Activated naive CD4-positive, alpha-beta T cell treated with anti-CD3 and anti-CD28 coated beads, Interleukin-2, amount 50 U/mL, for 24 hours (primary cell): ENCODE measurements at regions not wholly inside any gene's neighbourhood (a gene's known extent, or its start where the extent isn't known, plus 50 kb on each side); places are given as distances from the start of the nearest gene placed in this dataset.
A peak's percentile ranks its signal among the peaks of the same experiment; 100 is the strongest.

Experiments
- H3K27ac Mint-ChIP-seq: one replicate; pipeline ENCODE4 v1.8.0; 2021; ENCODE audit warnings: mild to moderate bottlenecking, mixed read lengths
- H3K27me3 Mint-ChIP-seq: one replicate; pipeline ENCODE4 v1.8.0; 2021; ENCODE audit warnings: mixed read lengths
- H3K36me3 Mint-ChIP-seq: one replicate; pipeline ENCODE4 v1.8.0; 2021; ENCODE audit warnings: mixed read lengths
- H3K4me1 Mint-ChIP-seq: one replicate; pipeline ENCODE4 v1.8.0; 2021; ENCODE audit warnings: mixed read lengths
- H3K4me3 Mint-ChIP-seq: one replicate; pipeline ENCODE4 v1.8.0; 2021; ENCODE audit warnings: mild to moderate bottlenecking, mixed read lengths
- H3K9me3 Mint-ChIP-seq: one replicate; pipeline ENCODE4 v1.8.0; 2021; ENCODE audit warnings: mixed read lengths

GRCh38 chr18:61989138-61989537 is 96.3 kb upstream of the RNF152 start:
- no peak overlapping the region for H3K27ac Mint-ChIP-seq
- no peak overlapping the region for H3K4me3 Mint-ChIP-seq
- no peaks in the 10 kb centered on the region for H3K9me3 Mint-ChIP-seq
- no peaks in the 10 kb centered on the region for H3K36me3 Mint-ChIP-seq
- no peaks in the 10 kb centered on the region for H3K27me3 Mint-ChIP-seq
- H3K4me1 Mint-ChIP-seq, result no peaks in the 10 kb centered on the region

DNA sequence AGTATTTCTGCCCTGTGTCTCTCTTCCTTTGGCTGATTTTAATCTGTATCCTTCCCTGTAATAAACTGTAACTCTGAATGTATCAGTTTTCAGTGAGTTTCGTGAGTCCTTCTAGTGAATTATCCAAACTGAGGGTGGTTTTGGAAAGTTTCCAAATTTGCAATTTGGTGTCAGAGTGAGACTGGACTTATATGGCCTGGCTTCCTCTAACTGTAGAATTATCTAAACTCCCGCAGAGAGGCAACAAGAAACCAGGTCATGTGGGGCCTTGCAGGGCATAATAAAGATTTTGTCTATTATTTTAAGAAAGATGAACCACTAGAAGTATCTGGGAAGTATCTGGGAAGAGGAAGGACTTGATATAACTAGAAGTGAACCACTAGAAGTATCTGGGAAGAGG is 95.3 kb upstream of the RNF152 start:
- H3K36me3 Mint-ChIP-seq, result no peaks in the 10 kb centered on the region
- no peak overlapping the region for H3K4me3 Mint-ChIP-seq
- no peaks in the 10 kb centered on the region for H3K4me1 Mint-ChIP-seq
- H3K27me3 Mint-ChIP-seq, result no peaks in the 10 kb centered on the region
- no peaks in the 10 kb centered on the region for H3K9me3 Mint-ChIP-seq
- no peak overlapping the region for H3K27ac Mint-ChIP-seq

GRCh38 chr18:61985681-61986080 is 92.9 kb upstream of the RNF152 start:
- H3K27me3 Mint-ChIP-seq, result no peaks in the 10 kb centered on the region
- no peaks in the 10 kb centered on the region for H3K9me3 Mint-ChIP-seq

GRCh38 chr18:61984349-61984748 is 91.5 kb upstream of the RNF152 start:
- H3K36me3 Mint-ChIP-seq, result no peaks in the 10 kb centered on the region
- no peak overlapping the region for H3K27ac Mint-ChIP-seq
- H3K9me3 Mint-ChIP-seq, result no peaks in the 10 kb centered on the region
- H3K4me1 Mint-ChIP-seq, result no peaks in the 10 kb centered on the region
- no peak overlapping the region for H3K4me3 Mint-ChIP-seq
- H3K27me3 Mint-ChIP-seq, result no peaks in the 10 kb centered on the region

More at GRCh38 chr18:61985681-61986080, 92.9 kb upstream of the RNF152 start:
- no peaks in the 10 kb centered on the region for H3K4me1 Mint-ChIP-seq
- no peak overlapping the region for H3K4me3 Mint-ChIP-seq
- H3K27ac Mint-ChIP-seq, result no peak overlapping the region
- H3K36me3 Mint-ChIP-seq, result no peaks in the 10 kb centered on the region

GRCh38 chr18:61982475-61982874 is 89.7 kb upstream of the RNF152 start:
- Mint-ChIP-seq H3K27ac (no peak overlapping the region), H3K4me1 (peaks cover 4% of the 10 kb centered on the region), H3K9me3 (no peaks in the 10 kb centered on the region), H3K36me3 (no peaks in the 10 kb centered on the region), H3K27me3 (no peaks in the 10 kb centered on the region), H3K4me3 (no peak overlapping the region)

DNA sequence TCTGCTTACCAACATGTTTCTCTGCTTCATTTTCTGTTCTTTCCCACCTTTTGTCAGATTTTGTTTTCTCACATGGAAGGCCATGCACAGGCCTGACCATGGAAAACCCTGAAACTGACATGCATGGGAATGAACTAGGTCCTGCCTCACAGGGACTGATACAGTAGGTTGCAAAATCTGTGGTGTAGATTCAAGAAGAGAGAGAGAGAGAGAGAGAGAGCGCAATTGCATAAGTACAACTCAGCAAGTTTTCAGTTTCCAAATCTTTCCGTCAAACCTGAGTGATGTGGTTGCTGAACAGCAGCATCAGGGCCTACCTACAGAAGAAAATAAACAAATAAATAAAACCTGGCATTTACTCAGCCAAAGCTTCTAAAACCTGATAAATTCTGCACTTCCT is 87.5 kb upstream of the RNF152 start:
- Mint-ChIP-seq H3K27ac (no peak overlapping the region), H3K4me1 (peaks cover 16% of the 10 kb centered on the region), H3K9me3 (no peaks in the 10 kb centered on the region), H3K4me3 (no peak overlapping the region), H3K27me3 (no peaks in the 10 kb centered on the region), H3K36me3 (no peaks in the 10 kb centered on the region)

GRCh38 chr18:61975526-61976326 is 82.9 kb upstream of the RNF152 start:
- peak overlapping the region; percentile 84 for H3K27ac Mint-ChIP-seq
- H3K27me3 Mint-ChIP-seq, result no peaks in the 10 kb centered on the region
- H3K4me1 Mint-ChIP-seq, result peaks cover 20% of the 10 kb centered on the region
- no peak overlapping the region for H3K4me3 Mint-ChIP-seq
- H3K9me3 Mint-ChIP-seq, result no peaks in the 10 kb centered on the region
- no peaks in the 10 kb centered on the region for H3K36me3 Mint-ChIP-seq

- no peak overlapping the region for H3K27ac Mint-ChIP-seq
- H3K36me3 Mint-ChIP-seq, result no peaks in the 10 kb centered on the region
- H3K4me3 Mint-ChIP-seq, result no peak overlapping the region
- no peaks in the 10 kb centered on the region for H3K27me3 Mint-ChIP-seq
- H3K4me1 Mint-ChIP-seq, result peaks cover 20% of the 10 kb centered on the region
- H3K9me3 Mint-ChIP-seq, result no peaks in the 10 kb centered on the region
Observed at GRCh38 chr18:61973273-61974115, 80.7 kb upstream of the RNF152 start.

DNA sequence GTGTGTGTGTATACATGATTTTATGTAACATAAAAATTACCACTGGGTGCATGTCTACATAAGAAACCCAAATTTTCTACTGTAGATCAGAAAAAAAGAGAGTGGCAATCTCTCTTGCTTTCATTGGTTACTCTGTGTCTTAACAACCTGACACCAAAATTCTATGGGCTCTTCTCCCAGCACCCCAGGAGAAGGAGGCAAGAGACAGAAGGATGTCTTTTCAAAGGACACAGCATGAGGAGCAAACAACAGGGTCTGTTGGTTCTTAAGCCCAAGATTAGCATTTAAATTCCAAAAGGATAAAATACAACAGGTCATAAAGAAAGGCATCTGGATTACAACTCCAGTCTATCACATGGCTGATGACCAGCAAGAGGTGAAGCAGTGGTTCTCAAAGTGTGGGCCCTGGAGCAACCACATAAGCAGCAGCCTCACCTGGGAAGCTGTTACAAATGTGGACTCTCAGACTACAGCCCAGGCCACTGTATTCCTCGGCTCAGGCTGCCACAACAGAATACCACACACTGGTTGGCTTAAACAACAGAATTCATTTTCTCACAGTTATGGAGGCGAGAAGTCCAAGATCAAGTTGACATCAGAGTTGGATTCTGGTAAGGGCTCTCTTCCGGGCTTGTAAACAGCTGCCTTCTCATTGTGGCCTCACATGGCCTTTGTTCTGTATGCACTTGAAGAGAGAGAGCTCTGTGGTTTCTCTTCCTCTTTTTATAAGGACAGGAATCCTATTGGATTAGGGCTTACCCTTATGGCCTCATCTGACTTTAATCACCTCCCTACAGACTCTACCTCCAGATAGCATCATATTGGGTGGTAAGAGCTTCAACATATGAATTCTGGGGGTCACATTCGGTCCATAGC is 79.8 kb upstream of the RNF152 start:
- no peak overlapping the region for H3K4me3 Mint-ChIP-seq
- H3K4me1 Mint-ChIP-seq, result peaks cover 17% of the 10 kb centered on the region
- no peaks in the 10 kb centered on the region for H3K36me3 Mint-ChIP-seq
- no peak overlapping the region for H3K27ac Mint-ChIP-seq
- H3K27me3 Mint-ChIP-seq, result no peaks in the 10 kb centered on the region
- no peaks in the 10 kb centered on the region for H3K9me3 Mint-ChIP-seq

DNA sequence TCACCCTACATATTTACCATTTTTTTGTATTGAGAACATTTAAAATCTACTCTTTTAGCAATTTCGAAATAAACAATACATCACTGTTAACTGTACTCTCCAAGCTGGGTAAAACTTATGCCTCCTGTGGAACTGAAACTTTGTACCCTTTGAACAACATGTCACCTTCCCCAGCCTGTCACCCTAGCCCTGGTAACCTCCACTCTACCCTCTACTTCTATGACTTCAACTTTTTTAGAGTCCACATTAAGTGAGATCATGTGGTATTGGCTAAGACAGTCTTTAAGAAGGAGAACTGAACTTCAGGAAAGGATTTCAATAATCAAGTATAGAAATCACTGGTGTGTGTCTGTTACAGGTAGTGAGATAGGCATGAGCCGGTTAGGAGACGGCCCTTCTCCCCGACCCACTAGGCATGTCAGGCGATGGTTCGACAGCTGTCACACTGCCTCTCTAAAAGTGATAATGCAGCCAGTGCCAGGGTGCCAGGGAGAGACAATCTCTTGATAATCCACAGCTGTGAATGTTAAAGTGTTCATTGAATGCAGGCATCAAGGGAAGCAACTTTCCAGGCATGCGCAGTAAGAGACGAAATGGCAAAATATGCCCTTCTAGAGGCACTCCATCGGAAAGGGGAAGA is 74.6 kb upstream of the RNF152 start:
- H3K9me3 Mint-ChIP-seq, result no peaks in the 10 kb centered on the region
- no peaks in the 10 kb centered on the region for H3K4me1 Mint-ChIP-seq
- no peak overlapping the region for H3K27ac Mint-ChIP-seq
- H3K36me3 Mint-ChIP-seq, result no peaks in the 10 kb centered on the region
- no peaks in the 10 kb centered on the region for H3K27me3 Mint-ChIP-seq
- no peak overlapping the region for H3K4me3 Mint-ChIP-seq

- Mint-ChIP-seq H3K4me3 (no peak overlapping the region), H3K4me1 (no peaks in the 10 kb centered on the region), H3K27ac (no peak overlapping the region), H3K27me3 (no peaks in the 10 kb centered on the region), H3K9me3 (no peaks in the 10 kb centered on the region), H3K36me3 (no peaks in the 10 kb centered on the region)
Observed at GRCh38 chr18:61965311-61965710, 72.5 kb upstream of the RNF152 start.

- H3K4me1 Mint-ChIP-seq, result no peaks in the 10 kb centered on the region
- no peak overlapping the region for H3K27ac Mint-ChIP-seq
- H3K4me3 Mint-ChIP-seq, result no peak overlapping the region
- H3K36me3 Mint-ChIP-seq, result no peaks in the 10 kb centered on the region
- H3K27me3 Mint-ChIP-seq, result no peaks in the 10 kb centered on the region
- H3K9me3 Mint-ChIP-seq, result no peaks in the 10 kb centered on the region
Observed at GRCh38 chr18:61964616-61965015, 71.8 kb upstream of the RNF152 start.

DNA sequence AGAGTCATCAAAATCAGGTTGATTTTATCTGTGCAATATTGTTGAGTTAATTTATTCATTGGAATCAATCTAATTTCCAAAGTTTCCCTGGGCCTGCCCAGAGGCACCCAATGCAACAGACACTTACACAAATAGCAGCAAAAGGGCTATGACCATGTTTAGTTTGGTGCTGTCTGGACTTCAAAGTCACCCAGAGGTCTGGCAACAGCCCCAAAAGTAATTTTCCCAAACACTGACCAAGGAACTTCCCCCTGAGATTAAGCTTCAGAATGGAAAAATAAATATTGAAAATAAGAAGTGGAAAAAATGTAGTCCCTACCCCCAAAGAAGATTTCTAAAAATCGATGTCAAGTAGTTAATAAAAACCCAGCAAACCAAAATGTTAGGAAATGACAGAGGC is 70.9 kb upstream of the RNF152 start:
- H3K27ac Mint-ChIP-seq, result no peak overlapping the region

DNA sequence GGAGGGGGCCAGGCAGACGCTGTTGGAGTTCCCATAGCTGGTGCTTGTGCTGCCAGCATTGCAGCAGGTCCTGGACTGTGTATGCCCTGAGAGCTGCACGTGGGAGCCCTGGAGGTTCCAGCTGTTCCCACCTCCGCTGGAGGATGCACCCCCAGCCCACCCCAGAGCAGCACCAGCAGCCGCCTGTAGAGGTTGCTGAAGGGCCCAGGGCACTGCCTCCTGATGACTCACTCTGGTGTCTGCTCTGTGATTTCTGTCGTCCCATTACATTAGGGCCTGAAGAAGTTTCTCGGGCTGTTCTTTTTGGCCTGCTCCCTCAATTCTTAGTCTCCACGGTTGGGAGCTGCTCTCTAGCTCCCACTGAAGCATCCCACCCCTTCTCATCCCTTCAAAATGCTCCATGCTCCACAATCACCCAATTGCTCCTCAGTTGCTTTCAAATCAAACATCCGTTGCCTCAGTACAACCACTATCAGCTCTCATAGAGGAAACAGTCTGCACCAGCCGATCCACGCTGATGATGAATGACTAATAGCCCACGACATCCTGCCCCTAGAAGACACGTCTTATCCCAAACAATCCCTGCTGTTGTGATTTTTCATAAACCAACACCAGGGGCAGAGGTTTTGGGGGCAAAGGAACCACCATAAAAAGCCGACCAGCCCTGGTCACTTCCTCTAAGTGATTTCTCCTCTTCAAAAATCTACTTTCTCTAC is 65.2 kb upstream of the RNF152 start:
- no peaks in the 10 kb centered on the region for H3K4me1 Mint-ChIP-seq
- H3K27ac Mint-ChIP-seq, result no peak overlapping the region

More for the DNA sequence above, 70.9 kb upstream of the RNF152 start:
- Mint-ChIP-seq H3K4me3 (no peak overlapping the region), H3K27me3 (no peaks in the 10 kb centered on the region), H3K9me3 (no peaks in the 10 kb centered on the region), H3K36me3 (no peaks in the 10 kb centered on the region), H3K4me1 (no peaks in the 10 kb centered on the region)

DNA sequence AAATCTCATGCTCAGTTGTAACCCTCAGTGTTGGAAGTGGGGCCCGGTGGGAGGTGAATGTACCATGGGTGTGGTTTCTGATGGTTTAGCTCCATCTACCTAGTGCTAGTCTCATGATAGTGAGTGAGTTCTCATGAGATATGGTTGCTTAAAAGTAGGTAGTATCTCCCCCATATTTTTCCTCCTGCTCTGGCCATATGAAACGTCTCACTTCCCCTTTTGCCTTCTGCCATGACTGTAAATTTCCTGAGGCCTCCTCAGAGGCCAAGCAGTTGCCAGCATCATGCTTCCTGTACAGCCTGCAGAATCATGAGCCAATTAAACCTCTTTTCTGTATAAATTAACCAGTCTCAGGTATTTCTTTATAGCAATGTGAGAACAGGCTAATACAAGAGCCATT is 62.8 kb upstream of the RNF152 start:
- no peak overlapping the region for H3K4me3 Mint-ChIP-seq
- no peak overlapping the region for H3K27ac Mint-ChIP-seq
- no peaks in the 10 kb centered on the region for H3K9me3 Mint-ChIP-seq
- no peaks in the 10 kb centered on the region for H3K27me3 Mint-ChIP-seq
- no peaks in the 10 kb centered on the region for H3K36me3 Mint-ChIP-seq
- peaks cover 11% of the 10 kb centered on the region for H3K4me1 Mint-ChIP-seq

More for the DNA sequence above, 65.2 kb upstream of the RNF152 start:
- no peaks in the 10 kb centered on the region for H3K9me3 Mint-ChIP-seq
- no peaks in the 10 kb centered on the region for H3K36me3 Mint-ChIP-seq
- H3K27me3 Mint-ChIP-seq, result no peaks in the 10 kb centered on the region
- no peak overlapping the region for H3K4me3 Mint-ChIP-seq
